ENCODE measurements at regions not wholly inside any gene's neighbourhood (a gene's known extent, or its start where the extent isn't known, plus 50 kb on each side); places are given as distances from the start of the nearest gene placed in this dataset.

GRCh38 chr18:46400449-46400848 lies 256.6 kb downstream of the LOXHD1 start:
- no peaks in the 10 kb centered on the region for H3K36me3 ChIP-seq (ENCODE audit: insufficient read depth, low read length)
- H3K9me3 ChIP-seq (ENCODE audit: low read length) = no peaks in the 10 kb centered on the region
- no peak overlapping the region for H3K4me3 ChIP-seq (ENCODE audit: low read length)
- H3K27me3 ChIP-seq (ENCODE audit: insufficient read depth, low read length) = no peaks in the 10 kb centered on the region
- H3K4me1 ChIP-seq (ENCODE audit: insufficient read depth, low read length) = no peaks in the 10 kb centered on the region
- no peak overlapping the region for H2AFZ ChIP-seq (ENCODE audit: low read depth, low read length)

- Histone ChIP-seq H3K4me1 (ENCODE audit: insufficient read depth, low read length) (no peaks in the 10 kb centered on the region), H2AFZ (ENCODE audit: low read depth, low read length) (no peak overlapping the region), H3K4me3 (ENCODE audit: low read length) (no peak overlapping the region), H3K27me3 (ENCODE audit: insufficient read depth, low read length) (no peaks in the 10 kb centered on the region), H3K9me3 (ENCODE audit: low read length) (no peaks in the 10 kb centered on the region), H3K36me3 (ENCODE audit: insufficient read depth, low read length) (no peaks in the 10 kb centered on the region)
Measured at GRCh38 chr18:46401486-46402070, 255.4 kb downstream of the LOXHD1 start.

GRCh38 chr18:46402396-46402795 lies 254.6 kb downstream of the LOXHD1 start:
- H2AFZ ChIP-seq (ENCODE audit: low read depth, low read length) = no peak overlapping the region
- no peaks in the 10 kb centered on the region for H3K9me3 ChIP-seq (ENCODE audit: low read length)

GRCh38 chr18:46402945-46403344 lies 254.1 kb downstream of the LOXHD1 start:
- H3K9me3 ChIP-seq (ENCODE audit: low read length) = no peaks in the 10 kb centered on the region
- no peak overlapping the region for H2AFZ ChIP-seq (ENCODE audit: low read depth, low read length)
- no peaks in the 10 kb centered on the region for H3K36me3 ChIP-seq (ENCODE audit: insufficient read depth, low read length)
- H3K27me3 ChIP-seq (ENCODE audit: insufficient read depth, low read length) = no peaks in the 10 kb centered on the region
- no peaks in the 10 kb centered on the region for H3K4me1 ChIP-seq (ENCODE audit: insufficient read depth, low read length)
- H3K4me3 ChIP-seq (ENCODE audit: low read length) = no peak overlapping the region

More at GRCh38 chr18:46402396-46402795, 254.6 kb downstream of the LOXHD1 start:
- Histone ChIP-seq H3K4me1 (ENCODE audit: insufficient read depth, low read length) (no peaks in the 10 kb centered on the region), H3K36me3 (ENCODE audit: insufficient read depth, low read length) (no peaks in the 10 kb centered on the region), H3K4me3 (ENCODE audit: low read length) (no peak overlapping the region), H3K27me3 (ENCODE audit: insufficient read depth, low read length) (no peaks in the 10 kb centered on the region)

- Histone ChIP-seq H3K4me1 (ENCODE audit: insufficient read depth, low read length) (no peaks in the 10 kb centered on the region), H3K36me3 (ENCODE audit: insufficient read depth, low read length) (no peaks in the 10 kb centered on the region), H2AFZ (ENCODE audit: low read depth, low read length) (no peak overlapping the region), H3K9me3 (ENCODE audit: low read length) (no peaks in the 10 kb centered on the region), H3K4me3 (ENCODE audit: low read length) (no peak overlapping the region), H3K27me3 (ENCODE audit: insufficient read depth, low read length) (no peaks in the 10 kb centered on the region)
Measured at GRCh38 chr18:46405832-46406538, 251.0 kb downstream of the LOXHD1 start.

- no peaks in the 10 kb centered on the region for H3K27me3 ChIP-seq (ENCODE audit: insufficient read depth, low read length)
- H3K4me1 ChIP-seq (ENCODE audit: insufficient read depth, low read length) = peaks cover under 1% of the 10 kb centered on the region
- H3K36me3 ChIP-seq (ENCODE audit: insufficient read depth, low read length) = no peaks in the 10 kb centered on the region
- no peak overlapping the region for H3K4me3 ChIP-seq (ENCODE audit: low read length)
- H3K9me3 ChIP-seq (ENCODE audit: low read length) = no peaks in the 10 kb centered on the region
- no peak overlapping the region for H2AFZ ChIP-seq (ENCODE audit: low read depth, low read length)
Measured at GRCh38 chr18:46406539-46406932, 250.5 kb downstream of the LOXHD1 start.

GRCh38 chr18:46407486-46408166 lies 249.4 kb downstream of the LOXHD1 start:
- Histone ChIP-seq H3K27me3 (ENCODE audit: insufficient read depth, low read length) (no peaks in the 10 kb centered on the region), H3K36me3 (ENCODE audit: insufficient read depth, low read length) (no peaks in the 10 kb centered on the region), H3K4me1 (ENCODE audit: insufficient read depth, low read length) (peaks cover 4% of the 10 kb centered on the region), H3K9me3 (ENCODE audit: low read length) (no peaks in the 10 kb centered on the region), H2AFZ (ENCODE audit: low read depth, low read length) (no peak overlapping the region), H3K4me3 (ENCODE audit: low read length) (no peak overlapping the region)

- Histone ChIP-seq H3K9me3 (ENCODE audit: low read length) (no peaks in the 10 kb centered on the region), H3K36me3 (ENCODE audit: insufficient read depth, low read length) (no peaks in the 10 kb centered on the region), H2AFZ (ENCODE audit: low read depth, low read length) (no peak overlapping the region), H3K4me1 (ENCODE audit: insufficient read depth, low read length) (peaks cover 4% of the 10 kb centered on the region), H3K27me3 (ENCODE audit: insufficient read depth, low read length) (no peaks in the 10 kb centered on the region), H3K4me3 (ENCODE audit: low read length) (no peak overlapping the region)
Measured at GRCh38 chr18:46408334-46408987, 248.6 kb downstream of the LOXHD1 start.

GRCh38 chr18:46411191-46411828 lies 245.7 kb downstream of the LOXHD1 start:
- H3K4me3 ChIP-seq (ENCODE audit: low read length) = no peak overlapping the region
- H3K27me3 ChIP-seq (ENCODE audit: insufficient read depth, low read length) = no peaks in the 10 kb centered on the region
- peaks cover 19% of the 10 kb centered on the region for H3K4me1 ChIP-seq (ENCODE audit: insufficient read depth, low read length)
- no peaks in the 10 kb centered on the region for H3K9me3 ChIP-seq (ENCODE audit: low read length)
- no peak overlapping the region for H2AFZ ChIP-seq (ENCODE audit: low read depth, low read length)
- H3K36me3 ChIP-seq (ENCODE audit: insufficient read depth, low read length) = no peaks in the 10 kb centered on the region

GRCh38 chr18:46411867-46412690 lies 244.9 kb downstream of the LOXHD1 start:
- no peaks in the 10 kb centered on the region for H3K9me3 ChIP-seq (ENCODE audit: low read length)
- H3K4me3 ChIP-seq (ENCODE audit: low read length) = no peak overlapping the region
- H2AFZ ChIP-seq (ENCODE audit: low read depth, low read length) = no peak overlapping the region
- peaks cover 19% of the 10 kb centered on the region for H3K4me1 ChIP-seq (ENCODE audit: insufficient read depth, low read length)
- no peaks in the 10 kb centered on the region for H3K36me3 ChIP-seq (ENCODE audit: insufficient read depth, low read length)
- H3K27me3 ChIP-seq (ENCODE audit: insufficient read depth, low read length) = no peaks in the 10 kb centered on the region

- H2AFZ ChIP-seq (ENCODE audit: low read depth, low read length) = no peak overlapping the region
- no peaks in the 10 kb centered on the region for H3K27me3 ChIP-seq (ENCODE audit: insufficient read depth, low read length)
- H3K9me3 ChIP-seq (ENCODE audit: low read length) = no peaks in the 10 kb centered on the region
- no peaks in the 10 kb centered on the region for H3K36me3 ChIP-seq (ENCODE audit: insufficient read depth, low read length)
- no peak overlapping the region for H3K4me3 ChIP-seq (ENCODE audit: low read length)
- H3K4me1 ChIP-seq (ENCODE audit: insufficient read depth, low read length) = peaks cover 19% of the 10 kb centered on the region
Measured at GRCh38 chr18:46412916-46413315, 244.1 kb downstream of the LOXHD1 start.

- Histone ChIP-seq H2AFZ (ENCODE audit: low read depth, low read length) (no peak overlapping the region), H3K27me3 (ENCODE audit: insufficient read depth, low read length) (no peaks in the 10 kb centered on the region), H3K4me1 (ENCODE audit: insufficient read depth, low read length) (peaks cover 19% of the 10 kb centered on the region), H3K4me3 (ENCODE audit: low read length) (no peak overlapping the region), H3K9me3 (ENCODE audit: low read length) (no peaks in the 10 kb centered on the region), H3K36me3 (ENCODE audit: insufficient read depth, low read length) (no peaks in the 10 kb centered on the region)
Measured at GRCh38 chr18:46413684-46414083, 243.3 kb downstream of the LOXHD1 start.
